Kidney (tissue), 13 donors: ENCODE measurements at regions not wholly inside any gene's neighbourhood (a gene's known extent, or its start where the extent isn't known, plus 50 kb on each side); places are given as distances from the start of the nearest gene placed in this dataset.

ENCODE experiments used
- DNase-seq, 5 donors: peaks; one replicate each; pipeline ENCODE4 v3.0.0-alpha.2; 2013 to 2020
- FAIRE-seq: peaks from 2 replicates; lab custom pipeline; 2012; peaks lifted over from hg19 to GRCh38; lab: Jason Lieb, UNC
- H3K27ac ChIP-seq, 2 donors: one replicate each; pipeline ENCODE4 v1.7.0; 2013; ENCODE audit warnings: low read depth in 2 of 2, low read length in 2 of 2, inconsistent platforms in 1 of 2
- H3K27me3 ChIP-seq: one replicate; pipeline ENCODE4 v1.7.1; 2013; ENCODE audit warnings: low read length, inconsistent platforms; ENCODE audit not compliant: control insufficient read depth, insufficient read depth
- H3K36me3 ChIP-seq, 3 donors: one replicate each; pipeline versions ENCODE4 v1.7.0 to v1.7.1; 2013; ENCODE audit warnings: low read length in 3 of 3, control low read depth in 1 of 3, inconsistent platforms in 1 of 3; ENCODE audit not compliant: insufficient read depth in 3 of 3, control insufficient read depth in 2 of 3
- H3K4me1 ChIP-seq, 3 donors: one replicate each; pipeline versions ENCODE4 v1.7.0 to v1.7.1; 2013; ENCODE audit warnings: low read length in 3 of 3, inconsistent platforms in 1 of 3, low read depth in 1 of 3; ENCODE audit not compliant: control insufficient read depth in 2 of 3, insufficient read depth in 2 of 3
- H3K4me3 ChIP-seq, 3 donors: one replicate each; pipeline versions ENCODE4 v1.7.0 to v1.8.1; 2013; ENCODE audit warnings: low read length in 3 of 3, control low read depth in 1 of 3, inconsistent platforms in 1 of 3
- H3K9ac ChIP-seq, 3 donors: one replicate each; pipeline versions ENCODE4 v1.7.0 to v1.7.1; 2013; ENCODE audit warnings: low read length in 3 of 3, control low read depth in 1 of 3, inconsistent platforms in 1 of 3
- H3K9me3 ChIP-seq, 3 donors: one replicate each; pipeline versions ENCODE4 v1.7.0 to v1.7.1; 2013; ENCODE audit warnings: low read length in 3 of 3, control low read depth in 1 of 3, inconsistent platforms in 1 of 3; ENCODE audit not compliant: control insufficient read depth in 2 of 3, insufficient read depth in 1 of 3
- intact Hi-C: fragments of 100-400 bp; cut with DNase I; formaldehyde crosslinking; loops from one replicate; pipeline ENCODE4 v1.11.1; 2022
- TF ChIP-seq, protein P1 (sequence below): IDR thresholded peaks from 3 replicates; pipeline ENCODE4 v1.5.1; 2012; ENCODE audit warnings: mild to moderate bottlenecking, moderate library complexity, borderline replicate concordance; ENCODE audit not compliant: insufficient read depth; ENCODE audit errors: extremely low read depth
- donor health status: control.
- donor health status: control.
- donor health status: control.
- donor health status: control.
- donor health status: control.
- donor health status: DM: yes; HTN: yes; CAD: no.
- donor health status: Normal renal cell carcinoma (clear cell type).

DNA sequence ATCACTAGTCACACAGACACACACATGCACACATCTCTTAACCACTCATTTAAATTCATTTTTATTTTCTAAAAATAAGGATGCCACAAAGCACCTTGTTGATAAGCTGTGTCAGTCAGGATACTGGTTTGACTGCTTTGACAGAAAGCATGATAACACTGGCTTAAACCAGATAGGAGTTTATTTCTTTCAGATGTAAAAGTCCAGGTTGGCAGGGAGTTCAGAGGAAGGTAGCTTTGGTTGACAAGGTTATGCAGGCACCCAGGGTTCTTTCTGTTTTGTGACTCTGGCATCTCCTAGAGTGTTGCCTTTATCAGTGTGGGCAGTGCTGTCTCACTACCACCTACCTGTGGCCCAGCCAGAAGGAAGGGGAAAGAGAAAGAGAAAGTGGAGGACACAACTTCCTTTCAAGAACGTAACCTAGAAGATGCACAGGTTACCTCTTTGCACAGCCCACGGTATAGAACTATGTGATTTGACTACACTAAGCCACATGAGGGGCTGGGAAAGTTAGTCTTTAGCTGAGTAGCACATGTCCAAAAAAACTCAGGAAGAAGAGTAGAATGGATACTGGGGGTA is 334.7 kb downstream of the OSTF1 start:
- H3K4me1 ChIP-seq, result peaks cover 0 to 2% (median 0%) of the 10 kb centered on the region in 3 donors
- no peaks in the 10 kb centered on the region for H3K9me3 ChIP-seq
- FAIRE-seq, result no peak
- H3K27ac ChIP-seq, result no peak overlapping the region
- DNase-seq, result no peak
- TF ChIP-seq, protein P1, sequence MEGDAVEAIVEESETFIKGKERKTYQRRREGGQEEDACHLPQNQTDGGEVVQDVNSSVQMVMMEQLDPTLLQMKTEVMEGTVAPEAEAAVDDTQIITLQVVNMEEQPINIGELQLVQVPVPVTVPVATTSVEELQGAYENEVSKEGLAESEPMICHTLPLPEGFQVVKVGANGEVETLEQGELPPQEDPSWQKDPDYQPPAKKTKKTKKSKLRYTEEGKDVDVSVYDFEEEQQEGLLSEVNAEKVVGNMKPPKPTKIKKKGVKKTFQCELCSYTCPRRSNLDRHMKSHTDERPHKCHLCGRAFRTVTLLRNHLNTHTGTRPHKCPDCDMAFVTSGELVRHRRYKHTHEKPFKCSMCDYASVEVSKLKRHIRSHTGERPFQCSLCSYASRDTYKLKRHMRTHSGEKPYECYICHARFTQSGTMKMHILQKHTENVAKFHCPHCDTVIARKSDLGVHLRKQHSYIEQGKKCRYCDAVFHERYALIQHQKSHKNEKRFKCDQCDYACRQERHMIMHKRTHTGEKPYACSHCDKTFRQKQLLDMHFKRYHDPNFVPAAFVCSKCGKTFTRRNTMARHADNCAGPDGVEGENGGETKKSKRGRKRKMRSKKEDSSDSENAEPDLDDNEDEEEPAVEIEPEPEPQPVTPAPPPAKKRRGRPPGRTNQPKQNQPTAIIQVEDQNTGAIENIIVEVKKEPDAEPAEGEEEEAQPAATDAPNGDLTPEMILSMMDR, result no peak
- no peak overlapping the region for H3K4me3 ChIP-seq
- no peaks in the 10 kb centered on the region for H3K27me3 ChIP-seq
- H3K36me3 ChIP-seq, result no peaks in the 10 kb centered on the region
- intact Hi-C loops, result no loop called here
- H3K9ac ChIP-seq, result no peak overlapping the region

DNA sequence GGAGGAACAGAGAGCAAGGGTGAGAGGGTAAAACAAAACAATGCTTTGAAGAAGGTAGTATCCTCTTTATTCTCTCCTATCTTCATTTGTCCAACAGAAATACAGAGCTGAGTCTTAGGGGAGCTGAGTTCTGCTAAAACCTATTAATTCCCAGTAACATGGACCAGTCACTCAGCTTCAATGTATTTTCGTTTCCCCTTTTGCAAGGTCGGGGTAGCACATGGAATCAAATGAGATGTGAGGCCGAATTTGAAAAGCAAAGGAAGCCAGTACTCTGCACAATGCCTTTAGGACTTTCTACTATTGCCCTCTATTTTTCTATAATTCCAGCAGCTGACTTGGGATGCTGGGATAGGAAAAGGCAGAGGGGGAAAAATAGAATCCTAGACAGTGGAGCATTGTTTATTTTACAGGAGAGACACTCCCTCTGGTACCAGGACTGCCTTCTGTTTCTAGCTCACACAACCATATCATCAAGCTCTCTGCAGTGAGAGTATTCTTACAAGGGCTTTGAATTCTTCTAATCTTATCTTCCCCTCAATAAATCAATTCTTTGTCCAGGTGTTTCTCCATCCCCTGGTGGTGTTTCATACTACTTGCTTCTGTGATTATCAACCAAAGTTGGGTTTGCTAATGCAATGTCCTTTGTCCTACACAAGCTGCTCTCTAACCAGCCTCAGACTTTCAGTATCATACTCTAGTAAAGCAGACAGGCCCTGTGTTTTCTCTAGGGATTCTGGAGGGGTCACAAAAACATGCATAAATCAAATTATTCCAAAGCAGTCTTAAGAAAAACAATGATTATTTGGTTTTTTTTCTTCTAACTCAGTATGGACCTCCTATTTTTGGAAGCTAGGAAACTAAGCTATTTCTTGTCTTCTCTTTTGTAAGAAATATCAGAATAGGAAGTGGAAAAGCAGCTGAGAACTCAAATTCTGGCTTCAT is 341.5 kb downstream of the OSTF1 start:
- H3K9me3 ChIP-seq, result no peaks in the 10 kb centered on the region
- H3K27me3 ChIP-seq, result no peaks in the 10 kb centered on the region
- no peak overlapping the region for H3K27ac ChIP-seq
- no peak overlapping the region for H3K4me3 ChIP-seq
- peak in 2 of 5 donors; percentile 49 to 70 for DNase-seq
- H3K36me3 ChIP-seq, result no peaks in the 10 kb centered on the region
- no peak for FAIRE-seq
- H3K9ac ChIP-seq, result no peak overlapping the region
- intact Hi-C loops, result no loop called here
- H3K4me1 ChIP-seq, result no peaks in the 10 kb centered on the region
- TF ChIP-seq, protein P1, result no peak

DNA sequence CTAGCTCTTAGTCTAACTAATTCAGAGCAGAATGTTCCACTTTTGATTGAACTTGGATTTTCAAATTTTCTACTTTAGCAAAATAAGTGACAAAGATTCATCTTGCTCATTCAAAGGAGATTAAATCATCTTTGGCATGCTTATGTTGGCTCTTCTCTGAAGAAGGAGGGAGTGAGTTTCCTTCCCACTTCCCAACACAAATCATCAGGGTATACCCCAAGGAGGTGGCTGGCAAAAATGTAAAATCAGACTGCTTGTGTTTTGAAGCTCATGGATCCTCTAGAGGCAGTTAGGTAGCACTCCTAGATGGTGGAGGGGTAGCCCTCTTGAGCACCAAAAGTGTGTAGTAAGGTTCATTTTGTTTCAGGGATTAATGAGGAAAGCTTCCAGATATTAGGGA is 343.1 kb downstream of the OSTF1 start:
- H3K36me3 ChIP-seq, result no peaks in the 10 kb centered on the region
- intact Hi-C loops, result no loop called here
- no peak overlapping the region for H3K27ac ChIP-seq
- H3K9ac ChIP-seq, result no peak overlapping the region
- no peak for FAIRE-seq
- DNase-seq, result no peak
- no peaks in the 10 kb centered on the region for H3K27me3 ChIP-seq
- H3K9me3 ChIP-seq, result no peaks in the 10 kb centered on the region
- TF ChIP-seq, protein P1, result no peak
- H3K4me1 ChIP-seq, result no peaks in the 10 kb centered on the region
- H3K4me3 ChIP-seq, result no peak overlapping the region
